NCI-H2196 treated with DMSO at 0.1 percent for 48 hours (cell line): ENCODE measurements at regions not wholly inside any gene's neighbourhood (a gene's known extent, or its start where the extent isn't known, plus 50 kb on each side); places are given as distances from the start of the nearest gene placed in this dataset.
A peak's percentile ranks its signal among the peaks of the same experiment; 100 is the strongest.
"Not testable (repeated sequence)": the region's sequence is repeated elsewhere in the genome, so short reads cannot be mapped to it uniquely, and the experiment has no call there.

Source experiments
- DNase-seq: peaks from one replicate; lab custom pipeline; 2025; ENCODE audit not compliant: unreplicated experiment; lab: John Stamatoyannopoulos, UW

GRCh38 chr2:39998617-39999016, 219.6 kb upstream of the THUMPD2 start:
- DNase-seq: no peak

GRCh38 chr2:39996653-39997080, 217.6 kb upstream of the THUMPD2 start:
- no peak for DNase-seq

GRCh38 chr2:39995005-39995737, 216.1 kb upstream of the THUMPD2 start:
- no peak for DNase-seq

- no peak for DNase-seq
Observed at GRCh38 chr2:39994151-39994550, 215.1 kb upstream of the THUMPD2 start.

- DNase-seq: no peak
Observed at GRCh38 chr2:39991298-39991697, 212.2 kb upstream of the THUMPD2 start.

GRCh38 chr2:39990335-39990900, 211.4 kb upstream of the THUMPD2 start:
- no peak for DNase-seq

GRCh38 chr2:39989888-39990287, 210.8 kb upstream of the THUMPD2 start:
- DNase-seq: no peak

- peak; percentile 74 for DNase-seq
Observed at GRCh38 chr2:39981883-39982311, 202.8 kb upstream of the THUMPD2 start.

GRCh38 chr2:39975476-39976020, 196.5 kb upstream of the THUMPD2 start:
- no peak for DNase-seq

GRCh38 chr2:39968037-39968436, 189.0 kb upstream of the THUMPD2 start:
- no peak for DNase-seq

GRCh38 chr2:39960681-39961080, 181.6 kb upstream of the THUMPD2 start:
- DNase-seq: not testable (repeated sequence)

GRCh38 chr2:39954346-39954745, 175.3 kb upstream of the THUMPD2 start:
- DNase-seq: no peak

GRCh38 chr2:39949131-39949530, 170.1 kb upstream of the THUMPD2 start:
- DNase-seq: no peak

- DNase-seq: no peak
Observed at GRCh38 chr2:39948016-39948719, 169.1 kb upstream of the THUMPD2 start.

GRCh38 chr2:39947294-39948015, 168.4 kb upstream of the THUMPD2 start:
- DNase-seq: no peak

- DNase-seq: no peak
Observed at GRCh38 chr2:39942950-39943349, 163.9 kb upstream of the THUMPD2 start.

- no peak for DNase-seq
Observed at GRCh38 chr2:39938035-39938835, 159.2 kb upstream of the THUMPD2 start.

- no peak for DNase-seq
Observed at GRCh38 chr2:39937621-39938020, 158.6 kb upstream of the THUMPD2 start.

GRCh38 chr2:39934851-39935250, 155.8 kb upstream of the THUMPD2 start:
- DNase-seq: no peak

GRCh38 chr2:39933196-39933595, 154.1 kb upstream of the THUMPD2 start:
- DNase-seq: no peak
